ENCODE measurements at regions not wholly inside any gene's neighbourhood (a gene's known extent, or its start where the extent isn't known, plus 50 kb on each side); places are given as distances from the start of the nearest gene placed in this dataset.

DNA sequence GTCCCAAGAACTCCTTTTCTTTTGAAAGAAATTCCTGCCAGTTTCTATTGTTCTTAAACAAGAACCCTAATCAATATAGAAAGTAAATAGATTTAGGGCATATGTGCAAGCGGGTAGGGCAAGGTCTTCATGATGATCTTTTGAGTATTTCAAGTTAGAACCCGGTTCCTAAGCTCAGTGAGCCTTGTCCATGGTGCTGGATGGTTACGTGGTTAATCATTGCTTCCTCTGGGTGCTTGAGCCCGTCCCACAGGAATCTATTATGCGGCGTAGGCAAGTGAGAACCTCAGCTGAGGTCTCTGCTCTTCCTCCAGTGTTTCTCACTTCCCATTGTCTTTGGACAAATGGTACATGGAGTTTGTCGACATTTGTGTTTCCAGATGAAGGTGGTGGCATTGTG lies 580.8 kb upstream of the EEF2KMT start:
- H3K36me3 ChIP-seq (ENCODE audit: control insufficient read depth, insufficient read depth, low read length), result no peaks in the 10 kb centered on the region
- no peaks in the 10 kb centered on the region for H3K4me1 ChIP-seq (ENCODE audit: control insufficient read depth, insufficient read depth, low read length)
- no peak overlapping the region for H3K4me3 ChIP-seq (ENCODE audit: insufficient read depth, low read depth, low read length)
- no peak overlapping the region for H3K27ac ChIP-seq (ENCODE audit: insufficient read depth, low read depth, low read length, poor library complexity, severe bottlenecking)
- H3K9me3 ChIP-seq (ENCODE audit: control insufficient read depth, low read length), result no peaks in the 10 kb centered on the region
- WGBS, 2 experiments, result 30 to 38% methylated on average over 7 of the region's 7 CpGs
- H3K27me3 ChIP-seq (ENCODE audit: control insufficient read depth, insufficient read depth, low read length, poor library complexity, severe bottlenecking), result no peaks in the 10 kb centered on the region

DNA sequence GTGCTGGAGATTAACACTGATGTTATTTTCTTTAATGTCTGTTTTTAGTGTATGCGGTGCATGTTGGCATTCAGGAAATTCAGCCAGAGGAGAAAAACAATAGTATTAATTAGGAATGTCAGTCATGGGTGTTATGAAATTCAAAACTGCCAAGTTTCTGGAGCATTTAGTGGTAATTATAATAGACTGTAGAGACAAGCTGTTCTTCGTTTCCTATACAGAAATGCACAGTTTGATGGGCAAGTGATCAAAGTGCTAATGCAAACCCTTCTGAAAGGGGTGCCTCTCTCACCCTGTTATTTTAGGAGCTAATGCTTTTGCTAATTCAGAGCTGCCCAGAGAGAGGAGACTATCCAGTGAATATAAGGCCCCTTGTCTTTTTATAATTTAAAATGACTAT lies 573.8 kb upstream of the EEF2KMT start:
- Histone ChIP-seq H3K27ac (ENCODE audit: insufficient read depth, low read depth, low read length, poor library complexity, severe bottlenecking) (no peak overlapping the region), H3K4me1 (ENCODE audit: control insufficient read depth, insufficient read depth, low read length) (no peaks in the 10 kb centered on the region), H3K27me3 (ENCODE audit: control insufficient read depth, insufficient read depth, low read length, poor library complexity, severe bottlenecking) (no peaks in the 10 kb centered on the region), H3K9me3 (ENCODE audit: control insufficient read depth, low read length) (no peaks in the 10 kb centered on the region), H3K36me3 (ENCODE audit: control insufficient read depth, insufficient read depth, low read length) (no peaks in the 10 kb centered on the region), H3K4me3 (ENCODE audit: insufficient read depth, low read depth, low read length) (no peak overlapping the region)
- 94 to 97% methylated on average over 2 of the region's 2 CpGs for WGBS, 2 experiments

DNA sequence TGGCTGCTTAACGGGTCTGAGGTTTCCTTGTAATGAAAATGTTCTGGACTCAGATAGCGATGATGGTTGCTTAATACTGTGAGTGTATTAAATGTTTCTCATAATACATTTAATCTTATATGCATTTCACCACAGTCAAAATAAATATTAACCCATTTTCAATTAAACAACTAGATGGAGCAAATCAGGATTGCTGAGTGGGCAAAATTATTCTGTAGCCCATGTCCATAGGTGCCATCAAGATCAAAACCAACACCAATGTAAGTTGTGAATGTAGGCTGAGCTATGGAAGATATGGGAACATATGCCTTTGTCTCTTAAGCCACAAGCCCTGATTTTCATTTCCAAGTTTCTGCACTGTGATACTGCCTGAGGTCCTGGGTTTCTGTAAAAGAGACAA lies 572.6 kb upstream of the EEF2KMT start:
- Histone ChIP-seq H3K4me1 (ENCODE audit: control insufficient read depth, insufficient read depth, low read length) (no peaks in the 10 kb centered on the region), H3K36me3 (ENCODE audit: control insufficient read depth, insufficient read depth, low read length) (no peaks in the 10 kb centered on the region), H3K27me3 (ENCODE audit: control insufficient read depth, insufficient read depth, low read length, poor library complexity, severe bottlenecking) (no peaks in the 10 kb centered on the region), H3K27ac (ENCODE audit: insufficient read depth, low read depth, low read length, poor library complexity, severe bottlenecking) (no peak overlapping the region), H3K9me3 (ENCODE audit: control insufficient read depth, low read length) (no peaks in the 10 kb centered on the region), H3K4me3 (ENCODE audit: insufficient read depth, low read depth, low read length) (no peak overlapping the region)
- 90 to 100% methylated on average over 1 of the region's 2 CpGs for WGBS, 2 experiments

DNA sequence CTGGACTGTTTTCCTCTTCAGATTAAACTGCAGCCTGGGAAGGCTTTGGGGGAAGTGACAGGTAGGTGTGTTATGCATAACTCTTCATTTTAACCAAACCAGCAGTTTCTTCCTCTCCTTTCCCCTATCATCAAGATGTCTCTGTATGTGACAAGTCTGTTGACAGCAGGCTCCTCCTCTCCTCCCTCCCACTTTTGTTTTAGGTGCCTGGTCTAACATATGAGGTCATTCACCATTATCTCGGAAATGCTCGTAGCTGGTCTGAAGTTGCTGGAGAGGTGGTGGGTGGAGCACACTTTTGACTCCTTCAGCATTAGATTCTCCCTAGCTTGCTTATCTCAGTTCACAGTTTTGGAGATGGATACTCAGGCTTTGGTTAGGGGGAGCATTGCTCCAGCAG lies 571.0 kb upstream of the EEF2KMT start:
- Histone ChIP-seq H3K27me3 (ENCODE audit: control insufficient read depth, insufficient read depth, low read length, poor library complexity, severe bottlenecking) (no peaks in the 10 kb centered on the region), H3K9me3 (ENCODE audit: control insufficient read depth, low read length) (no peaks in the 10 kb centered on the region), H3K36me3 (ENCODE audit: control insufficient read depth, insufficient read depth, low read length) (no peaks in the 10 kb centered on the region), H3K27ac (ENCODE audit: insufficient read depth, low read depth, low read length, poor library complexity, severe bottlenecking) (no peak overlapping the region), H3K4me3 (ENCODE audit: insufficient read depth, low read depth, low read length) (no peak overlapping the region), H3K4me1 (ENCODE audit: control insufficient read depth, insufficient read depth, low read length) (no peaks in the 10 kb centered on the region)
- whole genome bisulfite sequencing, 2 experiments, result 62 to 83% methylated on average over 2 of the region's 2 CpGs

DNA sequence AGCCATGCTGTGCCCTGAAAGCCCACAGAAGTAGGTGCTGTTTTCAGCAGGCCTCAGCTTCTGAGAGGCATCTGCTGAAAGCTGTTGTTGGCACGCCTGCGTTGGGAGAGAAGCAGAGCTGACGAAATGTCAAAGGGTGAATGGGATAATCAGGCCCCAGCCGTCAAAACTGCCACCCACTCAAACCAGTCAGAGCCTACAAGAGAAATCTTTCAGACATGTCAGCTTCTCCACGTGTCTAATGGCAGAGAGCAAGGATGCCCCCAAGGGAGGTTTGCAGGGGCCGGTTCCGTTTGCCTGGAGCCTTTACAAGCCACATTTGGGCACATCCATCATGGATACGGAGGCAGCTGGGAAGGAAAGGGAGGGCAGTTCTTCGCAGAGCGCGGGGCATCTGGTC lies 568.2 kb upstream of the EEF2KMT start:
- 74 to 84% methylated on average over 11 of the region's 11 CpGs for WGBS, 2 experiments
- Histone ChIP-seq H3K27me3 (ENCODE audit: control insufficient read depth, insufficient read depth, low read length, poor library complexity, severe bottlenecking) (no peaks in the 10 kb centered on the region), H3K36me3 (ENCODE audit: control insufficient read depth, insufficient read depth, low read length) (no peaks in the 10 kb centered on the region), H3K9me3 (ENCODE audit: control insufficient read depth, low read length) (no peaks in the 10 kb centered on the region), H3K27ac (ENCODE audit: insufficient read depth, low read depth, low read length, poor library complexity, severe bottlenecking) (no peak overlapping the region), H3K4me3 (ENCODE audit: insufficient read depth, low read depth, low read length) (no peak overlapping the region), H3K4me1 (ENCODE audit: control insufficient read depth, insufficient read depth, low read length) (no peaks in the 10 kb centered on the region)

DNA sequence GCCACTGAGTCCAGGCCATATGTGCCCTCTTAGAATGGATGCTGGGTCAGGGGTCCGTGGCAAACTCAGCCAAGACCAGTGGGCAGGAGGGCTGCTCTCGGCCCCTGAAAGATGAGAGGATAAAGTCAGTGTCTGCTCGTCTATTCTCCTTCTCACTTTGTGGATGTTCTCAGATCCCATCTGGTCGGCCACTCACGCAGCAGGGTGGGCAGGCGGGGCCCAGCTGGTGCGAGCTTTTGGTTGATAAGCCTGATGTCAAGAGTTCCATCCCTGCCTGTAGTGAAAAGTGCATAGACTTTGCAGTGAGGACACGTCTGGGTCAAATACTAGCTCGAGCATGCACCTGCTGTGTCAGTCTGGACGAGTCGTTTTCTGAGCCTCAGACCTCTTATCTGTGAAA lies 556.2 kb upstream of the EEF2KMT start:
- WGBS, 2 experiments, result 89 to 92% methylated on average over 11 of the region's 11 CpGs
- no peaks in the 10 kb centered on the region for H3K4me1 ChIP-seq (ENCODE audit: control insufficient read depth, insufficient read depth, low read length)
- H3K27ac ChIP-seq (ENCODE audit: insufficient read depth, low read depth, low read length, poor library complexity, severe bottlenecking), result no peak overlapping the region
- H3K4me3 ChIP-seq (ENCODE audit: insufficient read depth, low read depth, low read length), result no peak overlapping the region
- H3K27me3 ChIP-seq (ENCODE audit: control insufficient read depth, insufficient read depth, low read length, poor library complexity, severe bottlenecking), result no peaks in the 10 kb centered on the region
- H3K36me3 ChIP-seq (ENCODE audit: control insufficient read depth, insufficient read depth, low read length), result no peaks in the 10 kb centered on the region
- H3K9me3 ChIP-seq (ENCODE audit: control insufficient read depth, low read length), result no peaks in the 10 kb centered on the region

DNA sequence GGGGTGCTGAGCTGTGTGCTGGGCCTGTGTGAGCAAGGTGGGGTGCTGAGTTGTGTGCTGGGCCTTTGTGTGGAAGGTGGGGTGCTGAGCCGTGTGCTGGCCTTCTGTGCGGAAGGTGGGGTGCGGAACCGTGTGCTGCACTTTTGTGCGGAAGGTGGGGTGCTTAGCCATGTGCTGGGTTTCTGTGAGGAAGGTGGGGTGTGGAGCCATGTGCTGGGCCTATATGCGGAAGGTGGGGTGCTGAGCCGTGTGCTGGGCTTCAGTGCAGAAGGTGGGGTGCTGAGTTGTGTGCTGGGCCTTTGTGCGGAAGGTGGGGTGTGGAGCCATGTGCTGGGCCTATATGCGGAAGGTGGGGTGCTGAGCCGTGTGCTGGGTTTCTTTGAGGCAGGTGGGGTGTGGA lies 555.4 kb upstream of the EEF2KMT start:
- Histone ChIP-seq H3K27ac (ENCODE audit: insufficient read depth, low read depth, low read length, poor library complexity, severe bottlenecking) (no peak overlapping the region), H3K27me3 (ENCODE audit: control insufficient read depth, insufficient read depth, low read length, poor library complexity, severe bottlenecking) (no peaks in the 10 kb centered on the region), H3K36me3 (ENCODE audit: control insufficient read depth, insufficient read depth, low read length) (no peaks in the 10 kb centered on the region), H3K4me1 (ENCODE audit: control insufficient read depth, insufficient read depth, low read length) (no peaks in the 10 kb centered on the region), H3K9me3 (ENCODE audit: control insufficient read depth, low read length) (no peaks in the 10 kb centered on the region), H3K4me3 (ENCODE audit: insufficient read depth, low read depth, low read length) (no peak overlapping the region)
- 93 to 94% methylated on average over 10 of the region's 10 CpGs for WGBS, 2 experiments

DNA sequence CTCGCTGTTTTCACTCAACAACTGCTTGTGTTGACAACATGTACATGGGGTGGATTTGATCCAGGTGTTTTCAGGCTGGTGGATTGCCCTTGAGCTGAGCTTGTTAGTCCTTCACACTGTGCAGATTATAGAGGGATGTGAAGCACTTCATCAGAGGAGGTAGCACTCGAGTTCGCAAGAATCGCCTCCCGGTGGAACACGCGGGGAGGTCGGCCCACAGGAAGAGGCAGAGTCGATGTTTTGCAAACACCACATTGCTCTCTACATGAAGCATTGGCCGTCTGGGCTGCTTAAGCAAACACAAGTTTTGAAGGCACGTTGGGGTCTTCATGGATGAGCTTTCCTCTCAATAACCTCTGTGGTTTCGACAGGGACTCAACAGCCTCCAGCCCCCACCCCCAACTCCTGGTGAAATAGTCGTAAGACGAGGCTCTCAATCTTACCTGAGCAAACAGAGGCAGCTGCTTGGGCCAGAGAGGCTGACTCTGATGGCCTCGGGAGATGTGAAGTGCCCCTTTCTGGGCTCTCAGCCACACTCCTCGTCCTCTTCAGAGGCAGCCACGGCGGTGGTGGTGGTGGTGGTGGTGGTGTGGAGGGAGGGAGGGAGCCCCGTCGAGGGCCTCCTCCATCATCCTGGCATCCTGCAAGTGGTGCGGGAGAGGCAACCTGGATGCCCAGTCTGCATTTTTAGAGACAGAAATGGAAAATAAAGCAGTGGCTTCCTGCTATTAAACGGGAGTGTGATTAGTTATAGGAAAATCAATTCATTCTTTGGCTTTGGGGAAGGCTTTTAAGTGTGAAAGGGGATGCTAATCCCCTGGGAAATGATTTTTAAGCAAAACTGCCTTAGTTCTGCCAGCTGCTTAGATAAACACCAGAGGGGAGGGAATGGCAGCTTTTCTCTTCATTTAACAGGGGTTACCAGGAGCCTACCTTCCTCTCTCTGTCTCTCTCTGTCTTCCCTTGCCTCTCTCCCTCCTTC lies 552.5 kb upstream of the EEF2KMT start:
- no peaks in the 10 kb centered on the region for H3K9me3 ChIP-seq (ENCODE audit: control insufficient read depth, low read length)
- no peaks in the 10 kb centered on the region for H3K36me3 ChIP-seq (ENCODE audit: control insufficient read depth, insufficient read depth, low read length)
- WGBS, 2 experiments, result 79 to 80% methylated on average over 22 of the region's 22 CpGs
- H3K27ac ChIP-seq (ENCODE audit: insufficient read depth, low read depth, low read length, poor library complexity, severe bottlenecking), result no peak overlapping the region
- no peak overlapping the region for H3K4me3 ChIP-seq (ENCODE audit: insufficient read depth, low read depth, low read length)
- no peaks in the 10 kb centered on the region for H3K27me3 ChIP-seq (ENCODE audit: control insufficient read depth, insufficient read depth, low read length, poor library complexity, severe bottlenecking)
- no peaks in the 10 kb centered on the region for H3K4me1 ChIP-seq (ENCODE audit: control insufficient read depth, insufficient read depth, low read length)

DNA sequence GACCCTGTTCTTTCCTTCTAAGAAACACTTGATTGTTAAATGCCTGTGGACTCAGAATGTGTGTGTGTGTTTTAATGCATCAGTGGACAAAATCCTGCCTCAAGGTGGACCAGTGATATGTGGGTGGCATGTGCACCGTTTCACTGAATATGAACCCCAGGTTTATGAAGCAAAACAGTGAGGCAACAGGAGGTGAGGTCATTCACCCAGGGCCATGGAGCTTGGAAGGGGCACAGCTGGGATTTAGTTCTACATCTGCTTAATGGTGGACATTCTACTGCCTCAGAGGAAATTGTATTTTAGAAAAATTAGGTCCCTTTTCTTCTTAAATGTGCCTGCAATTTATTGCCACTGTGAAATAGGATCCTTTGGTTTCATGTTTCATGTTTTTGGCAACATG lies 549.5 kb upstream of the EEF2KMT start:
- no peak overlapping the region for H3K27ac ChIP-seq (ENCODE audit: insufficient read depth, low read depth, low read length, poor library complexity, severe bottlenecking)
- no peaks in the 10 kb centered on the region for H3K9me3 ChIP-seq (ENCODE audit: control insufficient read depth, low read length)
- no peaks in the 10 kb centered on the region for H3K27me3 ChIP-seq (ENCODE audit: control insufficient read depth, insufficient read depth, low read length, poor library complexity, severe bottlenecking)
- H3K36me3 ChIP-seq (ENCODE audit: control insufficient read depth, insufficient read depth, low read length), result no peaks in the 10 kb centered on the region
- H3K4me3 ChIP-seq (ENCODE audit: insufficient read depth, low read depth, low read length), result no peak overlapping the region
- 84 to 90% methylated on average over 1 of the region's 1 CpG for WGBS, 2 experiments
- H3K4me1 ChIP-seq (ENCODE audit: control insufficient read depth, insufficient read depth, low read length), result no peaks in the 10 kb centered on the region

DNA sequence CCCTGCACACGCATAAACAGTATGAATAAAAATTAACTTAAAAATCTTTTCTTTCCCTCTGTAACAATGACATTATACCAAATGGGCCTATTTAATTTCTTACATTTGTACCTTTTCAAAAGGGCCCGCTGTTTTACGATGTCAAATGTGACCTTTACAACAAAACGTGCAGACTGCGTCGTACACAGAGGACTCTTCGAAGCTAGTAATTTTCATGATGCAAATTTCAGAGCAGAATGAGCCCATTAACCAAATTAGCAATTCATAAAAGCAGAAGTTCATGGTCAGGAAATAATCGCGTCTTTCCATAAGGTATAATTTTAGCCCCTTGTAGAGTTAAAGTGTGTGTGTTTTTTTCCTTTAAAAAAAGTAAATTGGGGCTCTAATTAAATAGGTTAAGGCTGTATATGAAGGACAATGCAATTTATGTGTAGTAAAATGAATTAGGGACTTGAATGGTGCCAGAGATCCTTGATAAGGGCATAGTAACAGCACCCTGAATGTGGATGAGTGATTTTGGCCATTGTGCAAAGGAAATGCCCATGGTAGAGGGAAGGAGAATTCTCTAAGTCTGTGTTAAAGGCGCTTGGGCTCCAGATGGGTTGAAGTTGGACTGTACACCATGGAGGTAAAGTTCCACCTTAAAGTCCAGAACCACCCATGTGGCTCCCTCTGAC lies 546.4 kb upstream of the EEF2KMT start:
- Histone ChIP-seq H3K27ac (ENCODE audit: insufficient read depth, low read depth, low read length, poor library complexity, severe bottlenecking) (no peak overlapping the region), H3K27me3 (ENCODE audit: control insufficient read depth, insufficient read depth, low read length, poor library complexity, severe bottlenecking) (no peaks in the 10 kb centered on the region), H3K4me1 (ENCODE audit: control insufficient read depth, insufficient read depth, low read length) (no peaks in the 10 kb centered on the region), H3K36me3 (ENCODE audit: control insufficient read depth, insufficient read depth, low read length) (no peaks in the 10 kb centered on the region), H3K9me3 (ENCODE audit: control insufficient read depth, low read length) (no peaks in the 10 kb centered on the region), H3K4me3 (ENCODE audit: insufficient read depth, low read depth, low read length) (no peak overlapping the region)
- WGBS, 2 experiments, result 92 to 96% methylated on average over 10 of the region's 10 CpGs
